ENCODE measurements at regions not wholly inside any gene's neighbourhood (a gene's known extent, or its start where the extent isn't known, plus 50 kb on each side); places are given as distances from the start of the nearest gene placed in this dataset.

- TF ChIP-seq CEBPB (IDR thresholded peaks at IDR 0.05; ENCODE audit: low read depth) (no peak), CTCF (IDR thresholded peaks at IDR 0.05 in 2 of 3, conservative IDR thresholded peaks at IDR 0.05 in 1 of 3; ENCODE audit: borderline replicate concordance in 1 of 3, insufficient read depth in 1 of 3, low read depth in 2 of 3, low read length in 2 of 3) (no peak), SP1 (IDR thresholded peaks at IDR 0.05; ENCODE audit: low read depth) (no peak), EGR1 (IDR thresholded peaks at IDR 0.05; ENCODE audit: low read depth) (no peak), POLR2AphosphoS5 (IDR thresholded peaks at IDR 0.05; ENCODE audit: low read depth, low read length) (no peak), JUND (IDR thresholded peaks at IDR 0.05) (no peak), RAD21 (IDR thresholded peaks at IDR 0.05; ENCODE audit: low read depth) (no peak), POLR2A (IDR thresholded peaks at IDR 0.05; ENCODE audit: borderline replicate concordance, extremely low read depth, insufficient read depth, insufficient read length) (no peak), SRF (IDR thresholded peaks at IDR 0.05; ENCODE audit: low read depth) (no peak), EZH2phosphoT487 (IDR thresholded peaks at IDR 0.05; ENCODE audit: borderline replicate concordance) (no peak), ELF1 (IDR thresholded peaks at IDR 0.05; ENCODE audit: borderline replicate concordance, low read depth) (no peak)
Observed at GRCh38 chr3:188041193-188041592, 112.8 kb upstream of the LPP start.

Measured in HCT116 (cell line).